IgD-negative memory B cell (primary cell): ENCODE measurements at regions not wholly inside any gene's neighbourhood (a gene's known extent, or its start where the extent isn't known, plus 50 kb on each side); places are given as distances from the start of the nearest gene placed in this dataset.
"Not testable (repeated sequence)": the region's sequence is repeated elsewhere in the genome, so short reads cannot be mapped to it uniquely, and the experiment has no call there.

Source experiments
- H3K27ac Mint-ChIP-seq, 3 donors: one replicate each; pipeline ENCODE4 v1.8.0; 2020 to 2022; ENCODE audit warnings: mild to moderate bottlenecking in 3 of 3, mixed read lengths in 3 of 3, moderate library complexity in 1 of 3
- H3K27me3 Mint-ChIP-seq: one replicate; pipeline ENCODE4 v1.8.0; 2021; ENCODE audit warnings: mixed read lengths
- H3K36me3 Mint-ChIP-seq: one replicate; pipeline ENCODE4 v1.8.0; 2020; ENCODE audit warnings: mild to moderate bottlenecking, mixed read lengths
- H3K4me1 Mint-ChIP-seq, 3 donors: one replicate each; pipeline ENCODE4 v1.8.0; 2020 to 2022; ENCODE audit warnings: mixed read lengths in 3 of 3, mild to moderate bottlenecking in 1 of 3
- H3K4me3 Mint-ChIP-seq, 4 donors: one replicate each; pipeline ENCODE4 v1.8.0; 2020 to 2022; ENCODE audit warnings: mild to moderate bottlenecking in 4 of 4, mixed read lengths in 4 of 4, moderate library complexity in 3 of 4
- H3K9me3 Mint-ChIP-seq, 3 donors: one replicate each; pipeline ENCODE4 v1.8.0; 2020 to 2021; ENCODE audit warnings: mixed read lengths in 3 of 3, mild to moderate bottlenecking in 1 of 3

DNA sequence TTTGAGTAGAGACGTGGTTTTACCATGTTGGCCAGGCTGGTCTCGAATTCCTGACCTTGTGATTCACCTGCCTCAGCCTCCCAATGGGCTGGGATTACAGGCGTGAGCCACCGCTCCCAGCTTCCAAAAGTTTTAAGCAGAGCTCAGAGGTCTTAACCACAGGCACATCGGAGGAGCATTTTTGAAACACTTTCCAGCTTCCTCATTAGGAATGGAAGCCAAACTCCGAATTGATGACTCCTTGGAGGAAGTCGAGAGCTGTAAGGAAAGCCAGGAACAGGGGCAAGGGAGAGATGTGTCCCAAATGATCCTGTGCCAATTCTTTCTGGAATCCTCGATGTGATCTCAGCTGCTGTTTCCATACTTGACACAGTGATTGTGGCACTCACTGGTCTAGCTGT lies 56.2 kb upstream of the CCZ1B start:
- not testable (repeated sequence) for H3K4me3 Mint-ChIP-seq, H3K9me3 Mint-ChIP-seq, H3K36me3 Mint-ChIP-seq, H3K4me1 Mint-ChIP-seq, H3K27me3 Mint-ChIP-seq
- peak overlapping the region in 1 of 3 donors; percentile 10 for H3K27ac Mint-ChIP-seq

DNA sequence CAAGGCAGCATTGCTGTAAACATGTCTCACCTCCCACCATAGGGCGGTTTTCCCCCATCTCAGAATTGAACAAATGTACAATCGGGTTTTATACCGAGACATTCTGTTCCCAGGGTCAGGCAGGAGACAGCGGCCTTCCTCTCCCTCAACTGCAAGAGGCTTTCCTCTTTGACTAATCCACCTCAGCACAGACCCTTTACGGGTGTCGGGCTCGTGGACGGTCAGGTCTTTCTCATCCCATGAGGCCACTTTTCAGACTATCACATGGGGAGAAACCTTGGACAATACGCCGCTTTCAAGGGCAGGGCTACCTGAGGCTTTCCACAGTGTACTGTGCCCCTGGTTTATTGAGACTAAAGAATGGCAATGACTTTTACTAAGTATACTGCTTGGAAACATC lies 57.7 kb upstream of the CCZ1B start:
- not testable (repeated sequence) for H3K27me3 Mint-ChIP-seq, H3K4me3 Mint-ChIP-seq, H3K4me1 Mint-ChIP-seq, H3K9me3 Mint-ChIP-seq, H3K27ac Mint-ChIP-seq, H3K36me3 Mint-ChIP-seq

DNA sequence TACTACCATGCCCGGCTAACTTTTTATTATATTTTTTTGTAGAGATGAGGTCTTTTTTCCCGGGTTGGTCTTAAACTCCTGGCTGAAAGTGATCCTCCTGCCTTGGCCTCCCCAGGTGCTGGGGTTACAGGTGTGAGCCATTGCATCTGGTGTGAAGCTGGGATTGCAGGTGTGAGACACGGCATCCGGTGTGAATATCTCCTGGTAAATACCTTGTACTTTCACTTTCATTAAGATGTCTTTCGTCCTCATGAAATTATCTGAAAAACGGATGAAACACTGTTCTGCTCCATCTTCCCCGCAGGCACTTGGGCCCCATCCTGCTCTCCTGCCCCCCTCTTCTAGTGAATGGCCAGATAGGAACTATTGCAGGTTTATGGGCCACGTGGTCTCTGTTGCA lies 60.1 kb upstream of the CCZ1B start:
- Mint-ChIP-seq H3K36me3 (no peaks in the 10 kb centered on the region), H3K4me3 (no peak overlapping the region), H3K4me1 (no peaks in the 10 kb centered on the region), H3K27ac (no peak overlapping the region), H3K27me3 (no peaks in the 10 kb centered on the region), H3K9me3 (no peaks in the 10 kb centered on the region)

DNA sequence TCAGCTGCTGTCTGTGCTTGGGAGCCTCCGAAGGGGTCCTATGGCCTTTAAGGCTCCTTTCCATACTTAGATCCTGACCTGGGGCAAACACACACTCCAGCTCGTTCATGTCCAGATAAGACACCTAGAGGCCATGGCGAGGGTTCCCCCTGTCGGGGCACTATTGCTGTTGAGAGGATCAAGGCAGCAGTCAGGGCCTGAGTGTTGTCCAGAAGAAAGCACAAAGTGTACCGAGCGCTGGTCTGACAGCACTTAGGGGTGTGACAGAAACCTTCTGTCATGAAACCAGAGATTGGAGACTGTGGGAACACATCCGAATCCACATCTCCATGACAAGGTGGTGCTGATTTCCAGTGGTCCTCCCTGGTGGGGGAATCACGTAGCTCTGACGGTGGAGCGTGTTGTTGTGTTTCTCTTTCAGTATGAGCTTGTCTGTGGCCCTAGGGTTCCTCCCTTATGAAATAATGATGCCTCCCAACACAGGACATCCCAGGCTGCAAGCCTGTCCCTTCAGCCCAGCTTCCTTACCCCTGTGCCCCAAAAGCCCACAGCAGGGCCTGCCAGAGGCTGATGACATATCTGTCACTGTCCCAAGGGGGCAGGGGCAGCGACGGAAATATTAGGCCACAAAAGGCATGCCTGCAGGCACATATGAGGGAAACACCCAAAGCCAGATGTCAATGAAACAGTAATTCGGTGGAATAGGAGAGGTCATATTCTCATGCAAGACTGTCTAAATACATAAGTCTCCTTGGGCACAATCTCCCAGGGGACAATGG lies 62.4 kb upstream of the CCZ1B start:
- not testable (repeated sequence) for H3K36me3 Mint-ChIP-seq, H3K9me3 Mint-ChIP-seq, H3K27ac Mint-ChIP-seq, H3K4me1 Mint-ChIP-seq, H3K4me3 Mint-ChIP-seq, H3K27me3 Mint-ChIP-seq

DNA sequence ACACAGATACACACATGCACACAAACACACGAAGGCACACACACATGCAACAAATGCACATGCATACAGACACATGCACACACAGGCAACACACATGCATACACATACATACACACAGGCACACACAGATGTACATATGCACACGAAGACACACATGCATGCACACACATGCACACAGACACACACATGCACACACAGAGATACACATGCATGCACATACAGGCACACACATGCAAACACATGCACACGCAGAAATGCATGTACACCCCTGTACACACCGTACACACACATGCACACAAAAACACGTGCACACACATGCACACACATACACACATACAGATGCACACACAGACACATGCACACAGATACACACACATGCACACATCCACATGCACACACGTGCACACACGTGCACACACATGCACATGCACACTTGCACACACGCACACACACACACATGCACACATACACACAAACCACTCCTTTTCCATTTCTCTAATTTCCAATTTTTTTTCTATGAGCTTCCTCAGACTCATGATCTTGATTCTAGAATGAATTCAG lies 63.3 kb upstream of the CCZ1B start:
- Mint-ChIP-seq H3K4me1 (no peaks in the 10 kb centered on the region), H3K27ac (no peak overlapping the region), H3K4me3 (no peak overlapping the region), H3K9me3 (peaks cover 0 to 1% (median 0%) of the 10 kb centered on the region in 3 donors), H3K36me3 (no peaks in the 10 kb centered on the region), H3K27me3 (peaks cover 3% of the 10 kb centered on the region)

DNA sequence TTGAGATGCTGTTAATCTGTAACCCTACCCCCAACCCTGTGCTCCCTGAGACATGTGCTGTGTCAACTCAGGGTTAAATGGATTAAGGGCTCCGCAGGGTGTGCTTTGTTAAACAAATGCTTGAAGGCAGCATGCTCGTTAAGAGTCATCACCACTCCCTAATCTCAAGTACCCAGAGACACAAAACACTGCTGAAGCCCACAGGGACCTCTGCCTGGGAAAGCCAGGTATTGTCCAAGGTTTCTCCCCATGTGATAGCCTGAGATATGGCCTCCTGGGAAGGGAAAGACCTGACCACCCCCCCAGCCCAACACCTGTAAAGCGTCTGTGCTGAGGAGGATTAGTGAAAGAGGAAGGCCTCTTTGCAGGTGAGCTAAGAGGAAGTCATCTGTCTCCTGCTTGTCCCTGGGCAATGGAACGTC lies 76.0 kb upstream of the CCZ1B start:
- not testable (repeated sequence) for H3K4me1 Mint-ChIP-seq, H3K27ac Mint-ChIP-seq, H3K9me3 Mint-ChIP-seq, H3K36me3 Mint-ChIP-seq, H3K27me3 Mint-ChIP-seq
- H3K4me3 Mint-ChIP-seq, result peak overlapping the region in 1 of 4 donors; percentile 82

DNA sequence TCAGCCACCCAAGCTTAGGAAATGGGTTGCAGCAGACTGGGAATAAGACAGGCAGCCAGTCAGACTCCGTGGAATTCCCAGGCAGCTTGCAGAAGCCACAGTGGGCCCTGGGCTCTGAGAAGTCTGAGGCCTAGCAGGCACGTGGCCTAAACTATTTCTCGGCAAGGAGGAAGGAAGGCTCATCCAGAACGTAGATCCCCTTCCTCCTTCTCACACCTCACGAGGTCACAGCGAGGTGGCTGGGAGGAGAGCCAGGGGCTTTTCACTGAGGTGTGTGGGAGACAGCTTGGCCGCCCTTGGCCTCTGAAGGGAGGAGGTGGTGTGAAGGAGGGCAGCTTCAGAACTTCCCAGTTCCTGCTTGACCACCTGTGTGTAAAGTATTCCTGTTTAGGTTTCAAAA lies 77.2 kb upstream of the CCZ1B start:
- H3K4me1 Mint-ChIP-seq, H3K9me3 Mint-ChIP-seq, H3K27ac Mint-ChIP-seq, H3K36me3 Mint-ChIP-seq, H3K4me3 Mint-ChIP-seq, H3K27me3 Mint-ChIP-seq: not testable (repeated sequence)

DNA sequence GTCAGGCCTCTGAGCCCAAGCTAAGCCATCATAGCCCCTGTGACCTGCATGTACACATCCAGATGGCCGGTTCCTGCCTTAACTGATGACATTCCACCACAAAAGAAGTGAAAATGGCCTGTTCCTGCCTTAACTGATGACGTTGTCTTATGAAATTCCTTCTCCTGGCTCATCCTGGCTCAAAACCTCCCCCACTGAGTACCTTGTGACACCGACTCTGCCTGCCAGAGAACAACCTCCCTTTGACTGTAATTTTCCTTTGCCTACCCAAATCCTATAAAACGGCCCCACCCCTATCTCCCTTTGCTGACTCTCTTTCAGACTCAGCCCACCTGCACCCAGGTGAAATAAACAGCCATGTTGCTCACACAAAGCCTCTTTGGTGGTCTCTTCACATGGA lies 77.7 kb upstream of the CCZ1B start:
- not testable (repeated sequence) for H3K27me3 Mint-ChIP-seq, H3K9me3 Mint-ChIP-seq, H3K4me3 Mint-ChIP-seq, H3K4me1 Mint-ChIP-seq, H3K36me3 Mint-ChIP-seq, H3K27ac Mint-ChIP-seq

DNA sequence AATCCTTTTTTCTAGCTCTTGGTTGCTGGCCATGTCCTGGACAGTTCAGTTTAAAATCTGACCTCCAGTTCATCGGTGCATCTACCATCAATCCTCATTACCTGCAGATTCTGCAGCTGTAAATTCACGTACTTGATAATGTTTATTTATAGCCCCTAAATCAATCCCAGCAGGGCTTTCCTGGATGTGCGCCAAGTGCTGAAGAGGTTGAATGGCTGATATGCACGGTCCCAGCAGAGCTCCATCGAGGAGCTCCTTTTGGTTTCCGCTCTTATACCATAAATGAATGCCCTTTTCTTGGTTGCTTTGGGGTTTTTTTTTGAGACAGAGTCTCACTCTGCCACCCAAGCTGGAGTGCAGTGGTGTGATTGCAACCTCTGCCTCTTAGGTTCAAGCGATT lies 91.2 kb upstream of the CCZ1B start:
- H3K4me3 Mint-ChIP-seq, result peak overlapping the region in 1 of 4 donors; percentile 17
- H3K27me3 Mint-ChIP-seq, result no peaks in the 10 kb centered on the region
- H3K27ac Mint-ChIP-seq, result no peak overlapping the region
- H3K4me1 Mint-ChIP-seq, result no peaks in the 10 kb centered on the region
- peaks cover 0 to 3% (median 0%) of the 10 kb centered on the region in 3 donors for H3K9me3 Mint-ChIP-seq
- H3K36me3 Mint-ChIP-seq, result no peaks in the 10 kb centered on the region

DNA sequence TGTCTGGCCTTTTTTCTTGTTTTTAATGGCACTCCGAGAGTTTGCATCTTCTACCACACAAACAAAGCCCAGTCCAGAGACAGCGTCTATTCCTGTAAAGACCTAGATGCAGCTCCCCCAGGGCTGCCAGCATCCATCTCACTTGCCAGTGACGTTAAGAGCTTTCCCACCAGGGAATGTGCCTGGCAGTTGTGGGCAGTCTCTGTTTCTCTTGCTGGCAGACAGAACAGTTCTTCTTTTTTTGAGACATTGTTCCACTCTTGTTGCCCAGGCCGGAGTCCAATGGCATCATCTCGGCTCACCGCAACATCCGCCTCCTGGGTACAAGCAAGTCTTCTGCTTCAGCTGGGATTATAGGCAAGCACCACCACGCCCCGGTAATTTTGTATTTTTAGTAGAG lies 93.1 kb upstream of the CCZ1B start:
- not testable (repeated sequence) for H3K36me3 Mint-ChIP-seq, H3K4me3 Mint-ChIP-seq, H3K9me3 Mint-ChIP-seq, H3K4me1 Mint-ChIP-seq, H3K27ac Mint-ChIP-seq, H3K27me3 Mint-ChIP-seq

DNA sequence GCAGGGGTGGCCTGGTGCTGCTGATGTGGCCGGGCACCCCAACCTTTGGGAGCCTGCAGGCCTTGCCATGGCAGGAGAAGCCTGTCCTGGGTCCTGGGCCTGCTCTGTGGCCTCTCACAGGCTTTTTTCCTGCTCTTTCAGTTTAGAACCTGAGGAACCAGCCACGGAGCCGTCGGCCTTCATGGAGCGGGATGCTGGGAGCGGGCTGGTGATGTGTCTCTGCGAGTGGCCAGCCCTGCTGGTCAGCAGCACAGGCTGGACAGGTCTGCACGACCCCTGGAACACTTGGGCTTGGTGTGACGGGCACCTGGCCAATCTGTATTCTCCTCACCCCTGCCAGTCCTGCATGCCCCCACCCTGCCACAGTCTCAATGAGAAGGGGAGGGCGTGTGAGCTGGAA lies 98.4 kb upstream of the CCZ1B start:
- H3K27me3 Mint-ChIP-seq, H3K4me1 Mint-ChIP-seq, H3K36me3 Mint-ChIP-seq, H3K27ac Mint-ChIP-seq, H3K9me3 Mint-ChIP-seq, H3K4me3 Mint-ChIP-seq: not testable (repeated sequence)

DNA sequence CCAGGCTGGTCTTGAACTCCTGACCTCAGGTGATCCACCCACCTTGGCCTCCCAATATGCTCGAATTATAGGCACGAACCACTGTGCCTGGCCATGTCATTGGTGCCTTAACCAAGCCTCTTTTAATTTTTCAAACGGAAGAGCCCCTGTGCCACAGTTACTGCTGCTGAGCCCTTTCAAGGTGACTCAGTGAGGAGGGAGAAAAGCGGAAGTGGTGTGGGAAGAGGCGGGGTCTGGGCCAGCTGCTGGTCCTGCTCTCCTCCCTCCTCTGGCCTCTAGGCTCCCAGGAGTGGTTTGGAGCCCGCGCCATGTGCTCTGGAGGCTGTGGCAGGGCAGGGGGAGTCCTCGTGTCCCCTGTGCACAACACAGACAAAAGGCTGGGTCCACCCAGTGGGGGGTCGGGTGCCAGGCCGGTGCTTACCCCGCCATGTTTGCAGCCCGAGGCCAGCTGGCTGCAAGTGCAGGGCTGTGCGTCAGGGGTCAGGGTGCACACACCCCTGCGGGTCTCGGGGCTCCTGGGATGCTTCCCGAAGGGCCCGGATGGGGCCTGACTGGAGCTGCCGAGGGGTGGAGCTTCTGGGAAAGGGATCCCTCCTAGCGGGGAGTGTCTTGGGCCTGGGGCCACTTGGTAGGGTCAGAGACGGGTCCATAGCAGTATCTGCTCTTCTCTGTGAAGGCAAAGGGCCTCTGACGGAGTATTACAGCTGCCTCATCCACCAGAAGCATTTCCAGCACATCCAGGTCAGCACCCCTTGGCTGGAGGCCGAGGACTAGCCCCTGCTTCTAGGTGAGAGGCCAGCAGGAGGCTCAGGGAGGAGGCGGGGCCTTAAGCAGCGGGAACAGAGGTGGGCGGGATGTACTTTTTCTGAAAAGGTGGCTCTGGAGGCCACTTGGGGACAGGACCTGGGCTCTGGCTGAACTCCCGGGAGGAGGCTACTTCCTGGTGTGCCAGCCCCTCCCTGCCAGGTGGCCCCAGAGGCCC lies 100.4 kb upstream of the CCZ1B start:
- not testable (repeated sequence) for H3K4me3 Mint-ChIP-seq, H3K36me3 Mint-ChIP-seq, H3K27ac Mint-ChIP-seq, H3K9me3 Mint-ChIP-seq, H3K27me3 Mint-ChIP-seq, H3K4me1 Mint-ChIP-seq

DNA sequence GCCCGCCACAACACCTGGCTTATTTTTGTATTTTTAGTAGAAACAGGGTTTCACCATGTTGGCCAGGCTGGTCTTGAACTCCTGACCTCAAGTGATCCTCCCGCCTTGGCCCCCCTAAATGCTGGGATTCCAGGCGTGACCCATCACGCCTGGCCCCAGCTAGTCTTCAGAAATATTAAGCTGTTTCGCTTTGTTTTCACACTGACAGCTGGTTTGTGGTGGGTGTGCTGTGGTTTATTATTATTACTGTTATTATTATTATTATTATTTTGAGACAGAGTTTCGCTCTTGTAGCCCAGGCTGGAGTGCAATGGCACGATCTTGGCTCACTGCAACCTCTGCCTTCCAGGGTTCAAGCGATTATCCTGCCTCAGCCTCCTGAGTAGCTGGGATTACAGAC lies 101.6 kb upstream of the CCZ1B start:
- not testable (repeated sequence) for H3K4me1 Mint-ChIP-seq, H3K27me3 Mint-ChIP-seq, H3K36me3 Mint-ChIP-seq, H3K9me3 Mint-ChIP-seq, H3K27ac Mint-ChIP-seq
- H3K4me3 Mint-ChIP-seq, result peak overlapping the region in 1 of 4 donors; percentile 71

DNA sequence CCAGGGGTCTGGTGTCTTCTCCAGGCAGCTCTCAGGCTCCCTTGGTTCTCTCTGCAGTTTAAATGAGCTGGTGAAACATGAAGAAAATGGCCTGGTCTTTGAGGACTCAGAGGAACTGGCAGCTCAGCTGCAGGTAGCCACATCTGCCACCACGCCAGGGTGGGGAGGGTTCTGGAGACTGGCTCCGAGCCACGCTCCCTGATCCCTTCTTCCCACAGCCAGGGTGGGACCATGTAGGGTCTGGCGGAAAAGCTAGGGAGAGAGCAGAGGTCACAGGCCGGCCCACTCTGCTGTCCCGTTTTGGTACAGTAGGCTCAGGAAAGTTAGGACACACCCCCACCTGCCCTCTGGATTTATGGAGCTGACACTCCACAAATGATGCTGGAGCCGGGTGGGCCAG lies 103.5 kb upstream of the CCZ1B start:
- H3K4me1 Mint-ChIP-seq, H3K36me3 Mint-ChIP-seq, H3K27me3 Mint-ChIP-seq, H3K4me3 Mint-ChIP-seq, H3K9me3 Mint-ChIP-seq: not testable (repeated sequence)
- H3K27ac Mint-ChIP-seq, result peak overlapping the region in 1 of 3 donors; percentile 87

DNA sequence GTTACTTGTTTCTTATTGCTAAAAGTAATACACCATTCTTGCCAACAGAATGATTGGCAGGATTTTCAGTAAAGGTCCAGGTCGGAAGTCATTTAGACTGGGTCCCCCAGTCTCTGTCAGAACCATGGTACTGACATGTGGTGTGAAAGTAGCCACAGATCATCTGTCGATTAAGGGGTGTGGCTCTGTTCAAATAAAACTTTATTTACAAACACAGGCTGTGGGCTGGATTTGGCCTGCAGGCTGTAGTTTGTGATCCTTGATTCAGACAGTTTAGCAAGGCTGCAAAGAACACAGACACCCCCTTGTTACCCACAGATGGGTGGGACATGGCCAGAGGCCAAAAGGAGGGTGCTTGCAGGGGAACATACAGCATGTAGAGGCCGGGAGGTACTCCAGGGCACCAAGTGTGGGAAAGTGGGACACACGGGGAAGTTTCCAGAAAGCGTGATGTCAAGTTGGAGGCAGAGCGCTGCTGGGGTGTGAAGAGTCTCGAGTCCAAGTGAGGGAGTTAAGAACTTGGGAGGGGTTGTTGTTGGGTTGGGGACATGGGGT lies 104.1 kb upstream of the CCZ1B start:
- H3K36me3 Mint-ChIP-seq, H3K4me1 Mint-ChIP-seq, H3K9me3 Mint-ChIP-seq, H3K4me3 Mint-ChIP-seq, H3K27me3 Mint-ChIP-seq: not testable (repeated sequence)
- H3K27ac Mint-ChIP-seq, result peak overlapping the region in 1 of 3 donors; percentile 87

DNA sequence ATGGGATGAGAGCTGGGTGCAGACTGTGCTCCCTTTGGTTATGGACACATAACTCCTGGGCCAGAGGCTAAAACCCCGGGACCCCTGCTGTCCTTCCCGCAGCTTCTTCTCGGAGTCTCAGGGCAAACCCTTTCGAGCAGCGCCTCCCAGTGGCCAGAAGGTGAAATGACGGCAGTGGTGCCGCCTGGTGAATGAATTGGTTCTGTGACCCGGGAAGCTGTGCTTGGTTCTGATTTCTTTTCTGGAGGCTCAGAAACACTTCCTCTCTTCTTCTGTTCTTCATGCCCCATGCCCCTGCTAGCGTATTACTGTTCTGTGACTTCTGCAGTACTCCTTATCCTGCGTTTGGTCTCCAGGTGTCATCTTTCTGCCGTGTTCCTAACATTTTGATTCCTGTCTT lies 104.7 kb upstream of the CCZ1B start:
- H3K27ac Mint-ChIP-seq, H3K36me3 Mint-ChIP-seq, H3K4me1 Mint-ChIP-seq, H3K4me3 Mint-ChIP-seq, H3K9me3 Mint-ChIP-seq, H3K27me3 Mint-ChIP-seq: not testable (repeated sequence)
